Effector memory CD8-positive, alpha-beta T cell (primary cell): ENCODE measurements at regions not wholly inside any gene's neighbourhood (a gene's known extent, or its start where the extent isn't known, plus 50 kb on each side); places are given as distances from the start of the nearest gene placed in this dataset.
"Not testable (repeated sequence)": the region's sequence is repeated elsewhere in the genome, so short reads cannot be mapped to it uniquely, and the experiment has no call there.

Source experiments
- ATAC-seq: fragments of 150-1000 bp; cut with Tn5 transposase; replicated peaks from 2 replicates; pipeline ENCODE4 v1.10.0; 2021; ENCODE audit warnings: mild to moderate bottlenecking, moderate library complexity
- DNase-seq, 3 experiments: peaks; one replicate each; pipeline ENCODE4 v3.0.0; 2021
- H3K27ac Mint-ChIP-seq, 2 donors: one replicate each; pipeline ENCODE4 v1.8.0; 2022; ENCODE audit warnings: mild to moderate bottlenecking in 2 of 2, mixed read lengths in 2 of 2, moderate library complexity in 2 of 2
- H3K27me3 Mint-ChIP-seq, 2 donors: one replicate each; pipeline ENCODE4 v1.8.0; 2022; ENCODE audit warnings: mixed read lengths in 2 of 2
- H3K36me3 Mint-ChIP-seq: one replicate; pipeline ENCODE4 v1.8.0; 2022; ENCODE audit warnings: mild to moderate bottlenecking, moderate library complexity, mixed read lengths; ENCODE audit not compliant: insufficient read depth
- H3K4me1 Mint-ChIP-seq, 2 donors: one replicate each; pipeline ENCODE4 v1.8.0; 2022; ENCODE audit warnings: low read depth in 2 of 2, mixed read lengths in 2 of 2
- H3K4me3 Mint-ChIP-seq, 2 donors: one replicate each; pipeline ENCODE4 v1.8.0; 2022; ENCODE audit warnings: mild to moderate bottlenecking in 2 of 2, mixed read lengths in 2 of 2, moderate library complexity in 2 of 2
- H3K9me3 Mint-ChIP-seq, 2 donors: one replicate each; pipeline ENCODE4 v1.8.0; 2022; ENCODE audit warnings: mixed read lengths in 2 of 2

- H3K27ac Mint-ChIP-seq, H3K27me3 Mint-ChIP-seq, DNase-seq, ATAC-seq, H3K36me3 Mint-ChIP-seq, H3K4me3 Mint-ChIP-seq, H3K9me3 Mint-ChIP-seq, H3K4me1 Mint-ChIP-seq: not testable (repeated sequence)
Observed at GRCh38 chrY:22472027-22472426, 68.8 kb downstream of the RBMY1J start.

- not testable (repeated sequence) for H3K4me3 Mint-ChIP-seq, H3K4me1 Mint-ChIP-seq, DNase-seq, H3K27me3 Mint-ChIP-seq, H3K9me3 Mint-ChIP-seq, H3K27ac Mint-ChIP-seq, ATAC-seq, H3K36me3 Mint-ChIP-seq
Observed at GRCh38 chrY:22477846-22478245, 74.6 kb downstream of the RBMY1J start.

- DNase-seq, H3K27ac Mint-ChIP-seq, H3K4me1 Mint-ChIP-seq, H3K4me3 Mint-ChIP-seq, H3K27me3 Mint-ChIP-seq, H3K9me3 Mint-ChIP-seq, ATAC-seq, H3K36me3 Mint-ChIP-seq: not testable (repeated sequence)
Observed at GRCh38 chrY:22484465-22484864, 81.3 kb downstream of the RBMY1J start.

GRCh38 chrY:22488688-22489087, 85.5 kb downstream of the RBMY1J start:
- H3K4me3 Mint-ChIP-seq, DNase-seq, H3K36me3 Mint-ChIP-seq, H3K9me3 Mint-ChIP-seq, H3K27ac Mint-ChIP-seq, H3K4me1 Mint-ChIP-seq, H3K27me3 Mint-ChIP-seq, ATAC-seq: not testable (repeated sequence)

GRCh38 chrY:22499756-22500155, 96.5 kb downstream of the RBMY1J start:
- H3K27ac Mint-ChIP-seq: not testable (repeated sequence)

GRCh38 chrY:22513719-22514118, 110.5 kb downstream of the RBMY1J start:
- H3K36me3 Mint-ChIP-seq, H3K27me3 Mint-ChIP-seq, H3K27ac Mint-ChIP-seq, H3K9me3 Mint-ChIP-seq, DNase-seq, H3K4me1 Mint-ChIP-seq, ATAC-seq, H3K4me3 Mint-ChIP-seq: not testable (repeated sequence)

More at GRCh38 chrY:22499756-22500155, 96.5 kb downstream of the RBMY1J start:
- peak; percentile 35 for ATAC-seq
- DNase-seq, H3K9me3 Mint-ChIP-seq, H3K4me3 Mint-ChIP-seq, H3K4me1 Mint-ChIP-seq, H3K27me3 Mint-ChIP-seq, H3K36me3 Mint-ChIP-seq: not testable (repeated sequence)

- DNase-seq, H3K9me3 Mint-ChIP-seq, H3K4me3 Mint-ChIP-seq, H3K27me3 Mint-ChIP-seq, ATAC-seq, H3K4me1 Mint-ChIP-seq, H3K36me3 Mint-ChIP-seq, H3K27ac Mint-ChIP-seq: not testable (repeated sequence)
Observed at GRCh38 chrY:22525841-22526240, 122.6 kb downstream of the RBMY1J start.

- DNase-seq, H3K36me3 Mint-ChIP-seq, ATAC-seq, H3K4me1 Mint-ChIP-seq, H3K4me3 Mint-ChIP-seq, H3K9me3 Mint-ChIP-seq, H3K27me3 Mint-ChIP-seq, H3K27ac Mint-ChIP-seq: not testable (repeated sequence)
Observed at GRCh38 chrY:22572975-22573374, 169.8 kb downstream of the RBMY1J start.

GRCh38 chrY:22598767-22599166, 195.6 kb downstream of the RBMY1J start:
- H3K4me1 Mint-ChIP-seq, H3K9me3 Mint-ChIP-seq, H3K27me3 Mint-ChIP-seq, H3K4me3 Mint-ChIP-seq, H3K27ac Mint-ChIP-seq, H3K36me3 Mint-ChIP-seq, DNase-seq: not testable (repeated sequence)
- ATAC-seq: peak; percentile 63

GRCh38 chrY:22605036-22605435, 201.8 kb downstream of the RBMY1J start:
- not testable (repeated sequence) for H3K9me3 Mint-ChIP-seq, H3K4me1 Mint-ChIP-seq, DNase-seq, H3K27ac Mint-ChIP-seq, H3K36me3 Mint-ChIP-seq, H3K27me3 Mint-ChIP-seq, H3K4me3 Mint-ChIP-seq, ATAC-seq

GRCh38 chrY:22605658-22606057, 202.4 kb downstream of the RBMY1J start:
- not testable (repeated sequence) for H3K4me1 Mint-ChIP-seq, H3K4me3 Mint-ChIP-seq, H3K36me3 Mint-ChIP-seq, H3K9me3 Mint-ChIP-seq, DNase-seq, H3K27ac Mint-ChIP-seq, H3K27me3 Mint-ChIP-seq, ATAC-seq

GRCh38 chrY:22606889-22607288, 203.7 kb downstream of the RBMY1J start:
- not testable (repeated sequence) for H3K36me3 Mint-ChIP-seq, DNase-seq, H3K4me1 Mint-ChIP-seq, H3K4me3 Mint-ChIP-seq, H3K27me3 Mint-ChIP-seq, H3K27ac Mint-ChIP-seq, H3K9me3 Mint-ChIP-seq
- peak; percentile 37 for ATAC-seq

- H3K27ac Mint-ChIP-seq, H3K4me3 Mint-ChIP-seq, H3K36me3 Mint-ChIP-seq, H3K27me3 Mint-ChIP-seq, ATAC-seq, H3K4me1 Mint-ChIP-seq, H3K9me3 Mint-ChIP-seq, DNase-seq: not testable (repeated sequence)
Observed at GRCh38 chrY:22612772-22613171, 209.6 kb downstream of the RBMY1J start.
